Suprapubic skin (tissue), 4 donors: ENCODE measurements at regions not wholly inside any gene's neighbourhood (a gene's known extent, or its start where the extent isn't known, plus 50 kb on each side); places are given as distances from the start of the nearest gene placed in this dataset.

Experiments
- DNase-seq, 2 donors: peaks; one replicate each; pipeline ENCODE4 v3.0.0-alpha.2; 2019; ENCODE audit warnings: low spot score in 2 of 2
- H3K27ac ChIP-seq: fragments of 200-600 bp; sonication (generic); one replicate; pipeline ENCODE4 v1.5.1; 2019
- H3K27me3 ChIP-seq: fragments of 200-600 bp; sonication (generic); one replicate; pipeline ENCODE4 v1.5.1; 2019
- H3K36me3 ChIP-seq: fragments of 200-600 bp; sonication (generic); one replicate; pipeline ENCODE4 v1.5.1; 2019
- H3K4me1 ChIP-seq: fragments of 200-600 bp; sonication (generic); one replicate; pipeline ENCODE4 v1.5.1; 2019
- H3K4me3 ChIP-seq: fragments of 200-600 bp; sonication (generic); one replicate; pipeline ENCODE4 v1.5.1; 2019; ENCODE audit warnings: mild to moderate bottlenecking
- H3K9me3 ChIP-seq: fragments of 200-600 bp; sonication (generic); one replicate; pipeline ENCODE4 v1.5.1; 2019
- EP300 ChIP-seq: sonication (generic); formaldehyde crosslinking; IDR thresholded peaks from one replicate; pipeline ENCODE4 v1.6.1; 2017; ENCODE audit warnings: antibody characterized with exemption
- POLR2A ChIP-seq, 2 donors: fragments of 450-650 bp; IDR thresholded peaks; one replicate each; pipeline ENCODE4 v1.6.1; 2017; ENCODE audit warnings: antibody characterized with exemption in 2 of 2, mild to moderate bottlenecking in 2 of 2, moderate library complexity in 2 of 2
- POLR2AphosphoS5 ChIP-seq, 3 donors: sonication (generic); formaldehyde crosslinking; IDR thresholded peaks; one replicate each; pipeline ENCODE4 v1.6.1; 2017; ENCODE audit warnings: antibody characterized with exemption in 3 of 3
- WGBS: methylation state at CpG from one replicate; pipeline ENCODE4 v1.1.5; 2018; 5-methylcytosine and 5-hydroxymethylcytosine counted together
- TF ChIP-seq, protein P1 (sequence below), 2 donors: fragments of 200-600 bp in 1 of 2; fragments of 450-650 bp in 1 of 2; sonication (generic) in 1 of 2; IDR thresholded peaks; one replicate each; pipeline ENCODE4 v1.5.1; 2016 to 2019; ENCODE audit warnings: antibody characterized with exemption in 2 of 2, mild to moderate bottlenecking in 1 of 2, moderate library complexity in 1 of 2

DNA sequence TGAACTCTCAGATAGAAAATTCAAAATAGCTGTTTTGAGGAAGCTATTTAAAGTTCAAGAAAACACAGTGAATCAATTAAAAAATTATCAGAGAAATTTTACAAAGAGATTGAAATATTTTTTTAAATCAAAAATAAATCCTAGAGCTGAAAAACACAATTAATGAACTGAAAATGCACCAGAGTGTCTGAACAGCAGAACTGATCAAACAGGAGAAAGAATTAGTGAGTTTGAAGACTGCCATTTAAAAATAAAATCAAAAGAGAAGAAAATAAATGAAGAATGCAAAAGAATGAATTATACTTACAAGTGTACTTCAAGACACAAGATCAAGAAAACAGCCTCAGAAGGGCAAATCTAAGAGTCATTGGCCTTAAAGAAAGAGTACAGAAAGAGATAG lies 1000.2 kb upstream of the ATXN8OS start:
- Histone ChIP-seq H3K4me1 (no peaks in the 10 kb centered on the region), H3K27ac (no peak overlapping the region), H3K4me3 (no peak overlapping the region), H3K36me3 (no peaks in the 10 kb centered on the region), H3K27me3 (no peaks in the 10 kb centered on the region), H3K9me3 (no peaks in the 10 kb centered on the region)
- TF ChIP-seq EP300 (no peak), POLR2AphosphoS5 (IDR thresholded peaks at IDR 0.05) (no peak), POLR2A (IDR thresholded peaks at IDR 0.05) (no peak)
- TF ChIP-seq, protein P1, sequence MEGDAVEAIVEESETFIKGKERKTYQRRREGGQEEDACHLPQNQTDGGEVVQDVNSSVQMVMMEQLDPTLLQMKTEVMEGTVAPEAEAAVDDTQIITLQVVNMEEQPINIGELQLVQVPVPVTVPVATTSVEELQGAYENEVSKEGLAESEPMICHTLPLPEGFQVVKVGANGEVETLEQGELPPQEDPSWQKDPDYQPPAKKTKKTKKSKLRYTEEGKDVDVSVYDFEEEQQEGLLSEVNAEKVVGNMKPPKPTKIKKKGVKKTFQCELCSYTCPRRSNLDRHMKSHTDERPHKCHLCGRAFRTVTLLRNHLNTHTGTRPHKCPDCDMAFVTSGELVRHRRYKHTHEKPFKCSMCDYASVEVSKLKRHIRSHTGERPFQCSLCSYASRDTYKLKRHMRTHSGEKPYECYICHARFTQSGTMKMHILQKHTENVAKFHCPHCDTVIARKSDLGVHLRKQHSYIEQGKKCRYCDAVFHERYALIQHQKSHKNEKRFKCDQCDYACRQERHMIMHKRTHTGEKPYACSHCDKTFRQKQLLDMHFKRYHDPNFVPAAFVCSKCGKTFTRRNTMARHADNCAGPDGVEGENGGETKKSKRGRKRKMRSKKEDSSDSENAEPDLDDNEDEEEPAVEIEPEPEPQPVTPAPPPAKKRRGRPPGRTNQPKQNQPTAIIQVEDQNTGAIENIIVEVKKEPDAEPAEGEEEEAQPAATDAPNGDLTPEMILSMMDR (IDR thresholded peaks at IDR 0.05): no peak
- no peak for DNase-seq

- whole genome bisulfite sequencing: 97% methylated on average over 1 of the region's 1 CpG
- H3K4me1 ChIP-seq: no peaks in the 10 kb centered on the region
- TF ChIP-seq, protein P1 (IDR thresholded peaks at IDR 0.05): no peak
- TF ChIP-seq EP300: no peak
- no peak for TF ChIP-seq POLR2A (IDR thresholded peaks at IDR 0.05)
- TF ChIP-seq POLR2AphosphoS5 (IDR thresholded peaks at IDR 0.05): no peak
- H3K27me3 ChIP-seq: no peaks in the 10 kb centered on the region
- no peak overlapping the region for H3K4me3 ChIP-seq
- no peak overlapping the region for H3K27ac ChIP-seq
- DNase-seq: no peak
- no peaks in the 10 kb centered on the region for H3K36me3 ChIP-seq
- H3K9me3 ChIP-seq: no peaks in the 10 kb centered on the region
These were observed 1005.8 kb upstream of the ATXN8OS start for GRCh38 chr13:69101841-69102240.

DNA sequence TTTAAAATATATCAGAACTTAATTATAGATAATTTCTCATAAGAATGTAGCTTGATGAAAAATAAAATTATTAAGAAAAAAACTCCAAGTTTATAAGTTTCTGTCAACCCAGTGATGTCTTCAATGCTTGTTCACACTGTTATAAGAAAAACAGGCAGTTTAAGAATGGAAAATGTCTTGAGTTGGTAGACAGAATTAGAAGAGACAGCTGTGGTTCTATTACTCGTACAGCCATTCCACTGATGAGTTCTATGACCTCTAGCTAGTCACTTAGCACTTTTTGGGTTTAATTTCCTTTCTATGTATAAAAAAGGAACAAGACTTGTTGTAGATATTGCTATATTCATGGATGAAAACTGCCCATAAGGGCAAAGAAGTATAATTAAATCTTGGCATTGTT lies 1013.1 kb upstream of the ATXN8OS start:
- WGBS: 39% methylated on average over 1 of the region's 1 CpG
- no peak overlapping the region for H3K27ac ChIP-seq
- no peaks in the 10 kb centered on the region for H3K36me3 ChIP-seq
- no peaks in the 10 kb centered on the region for H3K9me3 ChIP-seq
- DNase-seq: no peak
- H3K27me3 ChIP-seq: no peaks in the 10 kb centered on the region
- no peaks in the 10 kb centered on the region for H3K4me1 ChIP-seq
- no peak overlapping the region for H3K4me3 ChIP-seq
- TF ChIP-seq POLR2AphosphoS5 (IDR thresholded peaks at IDR 0.05) (no peak), POLR2A (IDR thresholded peaks at IDR 0.05) (no peak), EP300 (no peak)
- TF ChIP-seq, protein P1 (IDR thresholded peaks at IDR 0.05): no peak

DNA sequence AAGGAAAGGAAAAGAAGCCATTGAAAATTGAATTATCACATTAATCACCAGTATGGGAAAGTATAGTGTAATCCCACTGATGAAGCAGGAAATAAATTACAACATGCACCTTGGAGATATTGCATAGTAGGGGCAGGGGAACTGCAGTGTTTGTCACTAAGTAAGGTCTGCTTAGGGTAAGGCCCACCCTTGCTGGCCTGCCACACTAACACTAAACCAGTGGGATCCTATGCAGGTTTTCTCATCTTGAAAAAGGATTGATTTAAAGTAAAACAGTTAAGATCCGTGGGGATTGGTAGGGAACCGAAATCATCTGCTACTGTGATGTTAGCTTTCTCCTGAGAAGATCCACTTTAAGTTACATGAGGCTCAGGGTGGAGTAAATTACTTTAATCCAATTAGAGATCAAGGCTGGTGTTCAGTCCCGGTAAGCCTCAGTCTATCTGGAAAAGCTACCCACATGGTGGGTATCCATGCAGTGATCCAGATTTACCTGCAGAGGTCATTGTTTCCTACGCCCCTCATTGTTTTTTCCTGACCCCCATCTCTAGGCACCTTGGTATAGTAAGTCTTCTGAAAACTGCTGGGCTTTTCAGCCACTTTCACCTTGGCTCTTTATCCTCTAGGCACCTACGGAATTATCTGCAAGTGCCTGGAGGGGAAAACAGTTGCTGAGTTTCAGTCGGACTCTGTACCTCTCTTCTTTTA lies 1014.9 kb upstream of the ATXN8OS start:
- Histone ChIP-seq H3K36me3 (no peaks in the 10 kb centered on the region), H3K9me3 (no peaks in the 10 kb centered on the region), H3K27ac (no peak overlapping the region), H3K4me3 (no peak overlapping the region), H3K4me1 (no peaks in the 10 kb centered on the region), H3K27me3 (no peaks in the 10 kb centered on the region)
- no peak for DNase-seq
- no peak for TF ChIP-seq POLR2AphosphoS5 (IDR thresholded peaks at IDR 0.05)
- TF ChIP-seq, protein P1 (IDR thresholded peaks at IDR 0.05): no peak
- no peak for TF ChIP-seq EP300
- no peak for TF ChIP-seq POLR2A (IDR thresholded peaks at IDR 0.05)
- 80% methylated on average over 6 of the region's 6 CpGs for WGBS

DNA sequence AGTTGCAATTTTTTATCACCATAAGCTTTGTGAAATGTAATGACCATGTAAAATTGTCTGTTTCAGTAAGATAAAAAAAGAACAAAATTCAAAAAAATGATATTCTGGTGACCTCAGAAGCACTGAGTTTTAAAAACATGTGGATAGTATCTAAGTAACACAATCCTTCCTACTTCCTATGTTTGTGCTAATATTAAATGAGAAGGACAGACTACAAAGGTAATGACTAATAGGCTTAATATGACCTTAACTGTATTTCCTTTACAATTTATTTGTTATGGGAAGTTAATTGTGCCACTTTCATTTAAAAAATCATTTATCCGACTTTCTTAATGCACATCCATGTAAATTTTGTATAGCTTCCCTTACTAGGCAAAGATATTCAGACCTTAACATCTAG lies 1030.4 kb upstream of the ATXN8OS start:
- H3K27ac ChIP-seq: no peak overlapping the region
- H3K9me3 ChIP-seq: no peaks in the 10 kb centered on the region
- TF ChIP-seq POLR2A (IDR thresholded peaks at IDR 0.05): no peak
- TF ChIP-seq POLR2AphosphoS5 (IDR thresholded peaks at IDR 0.05): no peak
- no peak for TF ChIP-seq EP300
- TF ChIP-seq, protein P1 (IDR thresholded peaks at IDR 0.05): no peak
- H3K4me3 ChIP-seq: no peak overlapping the region
- no peaks in the 10 kb centered on the region for H3K27me3 ChIP-seq
- no peaks in the 10 kb centered on the region for H3K36me3 ChIP-seq
- H3K4me1 ChIP-seq: no peaks in the 10 kb centered on the region
- WGBS: 69% methylated on average over 1 of the region's 1 CpG
- DNase-seq: no peak
